Osteoblast (primary cell): ENCODE measurements at regions not wholly inside any gene's neighbourhood (a gene's known extent, or its start where the extent isn't known, plus 50 kb on each side); places are given as distances from the start of the nearest gene placed in this dataset.

Experiments
- DNase-seq: peaks from one replicate; pipeline ENCODE4 v3.0.0; 2011; ENCODE audit warnings: low spot score, mixed read lengths; ENCODE audit not compliant: insufficient read length; ENCODE audit errors: missing footprints
- H2AFZ ChIP-seq: 2 replicates; pipeline ENCODE4 v1.6.0; 2011; ENCODE audit warnings: mild to moderate bottlenecking, low read length
- H3K27ac ChIP-seq: 2 replicates; pipeline ENCODE4 v1.5.1; 2011; ENCODE audit warnings: mild to moderate bottlenecking, low read depth, low read length, moderate library complexity
- H3K27me3 ChIP-seq: 2 replicates; pipeline ENCODE4 v1.6.0; 2012; ENCODE audit warnings: mild to moderate bottlenecking, control low read depth, inconsistent platforms, low read length, moderate library complexity; ENCODE audit not compliant: insufficient read depth
- H3K36me3 ChIP-seq: 2 replicates; pipeline ENCODE4 v1.5.1; 2011; ENCODE audit warnings: mild to moderate bottlenecking, low read length, control low read depth, moderate library complexity; ENCODE audit not compliant: insufficient read depth
- H3K4me1 ChIP-seq: 2 replicates; pipeline ENCODE4 v1.5.1; 2011; ENCODE audit warnings: mild to moderate bottlenecking, low read length, control low read depth, moderate library complexity; ENCODE audit not compliant: insufficient read depth
- H3K4me2 ChIP-seq: 2 replicates; pipeline ENCODE4 v1.6.0; 2011; ENCODE audit warnings: mild to moderate bottlenecking, low read length; ENCODE audit not compliant: insufficient read depth
- H3K4me3 ChIP-seq: fragments of 200-600 bp; sonication (generic); 3 replicates; pipeline ENCODE4 v1.5.1; 2012; ENCODE audit warnings: mild to moderate bottlenecking, low read length, inconsistent platforms; ENCODE audit not compliant: insufficient read depth
- H3K79me2 ChIP-seq: 2 replicates; pipeline ENCODE4 v1.6.0; 2012; ENCODE audit warnings: mild to moderate bottlenecking, low read length, control low read depth, inconsistent platforms; ENCODE audit not compliant: insufficient read depth
- H3K9me3 ChIP-seq: 2 replicates; pipeline ENCODE4 v1.5.1; 2011; ENCODE audit warnings: low read depth, low read length, control low read depth
- H4K20me1 ChIP-seq: 2 replicates; pipeline ENCODE4 v1.6.0; 2012; ENCODE audit warnings: mild to moderate bottlenecking, low read length, control low read depth; ENCODE audit not compliant: insufficient read depth
- CTCF ChIP-seq: IDR thresholded peaks from 2 replicates; pipeline ENCODE4 v1.5.1; 2011; ENCODE audit warnings: mild to moderate bottlenecking, low read depth, low read length, moderate library complexity; ENCODE audit errors: extremely low read depth

- Histone ChIP-seq H4K20me1 (no peaks in the 10 kb centered on the region), H3K4me3 (no peak overlapping the region), H2AFZ (no peak overlapping the region), H3K4me2 (no peak overlapping the region), H3K4me1 (no peaks in the 10 kb centered on the region), H3K9me3 (no peaks in the 10 kb centered on the region), H3K27ac (no peak overlapping the region), H3K27me3 (no peaks in the 10 kb centered on the region), H3K79me2 (no peaks in the 10 kb centered on the region), H3K36me3 (no peaks in the 10 kb centered on the region)
- no peak for TF ChIP-seq CTCF
- DNase-seq = peak; percentile 19
Measured at GRCh38 chr11:81915045-81915444, 818.6 kb downstream of the FAM181B start.

GRCh38 chr11:81913793-81914192 is 819.9 kb downstream of the FAM181B start:
- no peaks in the 10 kb centered on the region for H3K79me2 ChIP-seq
- H2AFZ ChIP-seq = no peak overlapping the region
- no peaks in the 10 kb centered on the region for H4K20me1 ChIP-seq
- H3K4me1 ChIP-seq = no peaks in the 10 kb centered on the region
- no peaks in the 10 kb centered on the region for H3K9me3 ChIP-seq
- H3K27me3 ChIP-seq = no peaks in the 10 kb centered on the region
- DNase-seq = no peak
- H3K4me2 ChIP-seq = no peak overlapping the region
- no peaks in the 10 kb centered on the region for H3K36me3 ChIP-seq
- TF ChIP-seq CTCF = no peak
- no peak overlapping the region for H3K27ac ChIP-seq
- no peak overlapping the region for H3K4me3 ChIP-seq

GRCh38 chr11:81907996-81908395 is 825.7 kb downstream of the FAM181B start:
- Histone ChIP-seq H3K27ac (no peak overlapping the region), H3K4me3 (no peak overlapping the region), H3K27me3 (no peaks in the 10 kb centered on the region), H3K79me2 (no peaks in the 10 kb centered on the region), H2AFZ (no peak overlapping the region), H3K9me3 (no peaks in the 10 kb centered on the region), H4K20me1 (no peaks in the 10 kb centered on the region), H3K4me2 (no peak overlapping the region), H3K36me3 (no peaks in the 10 kb centered on the region), H3K4me1 (no peaks in the 10 kb centered on the region)
- no peak for DNase-seq
- TF ChIP-seq CTCF = no peak

- Histone ChIP-seq H3K27me3 (no peaks in the 10 kb centered on the region), H3K27ac (no peak overlapping the region), H3K9me3 (no peaks in the 10 kb centered on the region), H3K79me2 (no peaks in the 10 kb centered on the region), H3K4me3 (no peak overlapping the region), H4K20me1 (no peaks in the 10 kb centered on the region), H3K36me3 (no peaks in the 10 kb centered on the region), H3K4me1 (no peaks in the 10 kb centered on the region), H3K4me2 (no peak overlapping the region), H2AFZ (no peak overlapping the region)
- no peak for DNase-seq
- TF ChIP-seq CTCF = no peak
Measured at GRCh38 chr11:81899156-81899555, 834.5 kb downstream of the FAM181B start.
